KMS-11 (cell line): ENCODE measurements at regions not wholly inside any gene's neighbourhood (a gene's known extent, or its start where the extent isn't known, plus 50 kb on each side); places are given as distances from the start of the nearest gene placed in this dataset.

ENCODE experiments used
- H2AFZ ChIP-seq: fragments of 200-600 bp; sonication (generic); 2 replicates; pipeline ENCODE4 v1.6.1; 2016; ENCODE audit warnings: antibody characterized with exemption, mixed run types, low read depth
- H3K27ac ChIP-seq: fragments of 200-600 bp; sonication (generic); 2 replicates; pipeline ENCODE4 v1.6.1; 2016; ENCODE audit warnings: mild to moderate bottlenecking, mixed run types
- H3K27me3 ChIP-seq: fragments of 200-600 bp; sonication (generic); 2 replicates; pipeline ENCODE4 v1.6.1; 2017; ENCODE audit warnings: mild to moderate bottlenecking, low read depth, mixed run types, moderate library complexity; ENCODE audit not compliant: insufficient read depth
- H3K36me3 ChIP-seq: fragments of 200-600 bp; sonication (generic); 2 replicates; pipeline ENCODE4 v1.6.1; 2017; ENCODE audit warnings: mild to moderate bottlenecking, mixed run types; ENCODE audit not compliant: insufficient read depth
- H3K4me1 ChIP-seq: fragments of 200-600 bp; sonication (generic); 2 replicates; pipeline ENCODE4 v1.6.1; 2016; ENCODE audit warnings: mild to moderate bottlenecking, low read depth, mixed run types; ENCODE audit not compliant: poor library complexity, severe bottlenecking
- H3K4me2 ChIP-seq: fragments of 200-600 bp; sonication (generic); 2 replicates; pipeline ENCODE4 v1.7.0; 2016; ENCODE audit warnings: mild to moderate bottlenecking, mixed run types
- H3K4me3 ChIP-seq: fragments of 200-600 bp; sonication (generic); IDR thresholded peaks from 2 replicates; pipeline ENCODE4 v1.6.1; 2017; ENCODE audit warnings: low read depth, low read length, mixed read lengths; ENCODE audit not compliant: insufficient read depth
- H3K79me2 ChIP-seq: fragments of 200-600 bp; sonication (generic); 2 replicates; pipeline ENCODE4 v1.6.1; 2016; ENCODE audit warnings: low read depth, mixed run types; ENCODE audit not compliant: insufficient read depth
- H3K9ac ChIP-seq: fragments of 200-600 bp; sonication (generic); 2 replicates; pipeline ENCODE4 v1.6.1; 2016; ENCODE audit warnings: mild to moderate bottlenecking, mixed run types
- H4K20me1 ChIP-seq: fragments of 200-600 bp; sonication (generic); 2 replicates; pipeline ENCODE4 v1.6.1; 2016; ENCODE audit warnings: mild to moderate bottlenecking, mixed run types; ENCODE audit not compliant: insufficient read depth
- CTCF ChIP-seq: fragments of 200-600 bp; sonication (generic); conservative IDR thresholded peaks from 2 replicates; pipeline ENCODE4 v1.6.1; 2017; ENCODE audit warnings: low read depth, mild to moderate bottlenecking, antibody characterized with exemption, low read length, moderate library complexity, mixed read lengths

- H3K79me2 ChIP-seq, result no peaks in the 10 kb centered on the region
- H3K36me3 ChIP-seq, result no peaks in the 10 kb centered on the region
- no peak overlapping the region for H3K4me2 ChIP-seq
- H4K20me1 ChIP-seq, result no peaks in the 10 kb centered on the region
- H3K27me3 ChIP-seq, result no peaks in the 10 kb centered on the region
- TF ChIP-seq CTCF, result no peak
- H3K4me3 ChIP-seq, result no peak overlapping the region
- no peak overlapping the region for H3K9ac ChIP-seq
- H2AFZ ChIP-seq, result no peak overlapping the region
- no peak overlapping the region for H3K27ac ChIP-seq
- H3K4me1 ChIP-seq, result no peaks in the 10 kb centered on the region
Measured at GRCh38 chr12:115473257-115473956, 789.4 kb upstream of the TBX3 start.

GRCh38 chr12:115472852-115473251 is 788.9 kb upstream of the TBX3 start:
- Histone ChIP-seq H3K27ac (no peak overlapping the region), H3K27me3 (no peaks in the 10 kb centered on the region), H4K20me1 (no peaks in the 10 kb centered on the region), H3K79me2 (no peaks in the 10 kb centered on the region), H3K36me3 (no peaks in the 10 kb centered on the region), H2AFZ (no peak overlapping the region), H3K4me2 (no peak overlapping the region), H3K9ac (no peak overlapping the region), H3K4me1 (no peaks in the 10 kb centered on the region), H3K4me3 (no peak overlapping the region)
- TF ChIP-seq CTCF, result no peak

- H4K20me1 ChIP-seq, result no peaks in the 10 kb centered on the region
- H3K4me1 ChIP-seq, result no peaks in the 10 kb centered on the region
- no peak for TF ChIP-seq CTCF
- H3K9ac ChIP-seq, result no peak overlapping the region
- H3K36me3 ChIP-seq, result no peaks in the 10 kb centered on the region
- H2AFZ ChIP-seq, result no peak overlapping the region
- H3K27ac ChIP-seq, result no peak overlapping the region
- no peak overlapping the region for H3K4me2 ChIP-seq
- no peaks in the 10 kb centered on the region for H3K79me2 ChIP-seq
- H3K4me3 ChIP-seq, result no peak overlapping the region
- H3K27me3 ChIP-seq, result no peaks in the 10 kb centered on the region
Measured at GRCh38 chr12:115470977-115471376, 787.0 kb upstream of the TBX3 start.

GRCh38 chr12:115470526-115470925 is 786.6 kb upstream of the TBX3 start:
- no peak overlapping the region for H3K4me3 ChIP-seq
- H3K36me3 ChIP-seq, result no peaks in the 10 kb centered on the region
- TF ChIP-seq CTCF, result no peak
- H3K9ac ChIP-seq, result no peak overlapping the region
- no peaks in the 10 kb centered on the region for H3K79me2 ChIP-seq
- no peaks in the 10 kb centered on the region for H4K20me1 ChIP-seq
- no peaks in the 10 kb centered on the region for H3K4me1 ChIP-seq
- no peak overlapping the region for H3K4me2 ChIP-seq
- no peaks in the 10 kb centered on the region for H3K27me3 ChIP-seq
- no peak overlapping the region for H3K27ac ChIP-seq
- H2AFZ ChIP-seq, result no peak overlapping the region
